ENCODE measurements at regions not wholly inside any gene's neighbourhood (a gene's known extent, or its start where the extent isn't known, plus 50 kb on each side); places are given as distances from the start of the nearest gene placed in this dataset.

DNA sequence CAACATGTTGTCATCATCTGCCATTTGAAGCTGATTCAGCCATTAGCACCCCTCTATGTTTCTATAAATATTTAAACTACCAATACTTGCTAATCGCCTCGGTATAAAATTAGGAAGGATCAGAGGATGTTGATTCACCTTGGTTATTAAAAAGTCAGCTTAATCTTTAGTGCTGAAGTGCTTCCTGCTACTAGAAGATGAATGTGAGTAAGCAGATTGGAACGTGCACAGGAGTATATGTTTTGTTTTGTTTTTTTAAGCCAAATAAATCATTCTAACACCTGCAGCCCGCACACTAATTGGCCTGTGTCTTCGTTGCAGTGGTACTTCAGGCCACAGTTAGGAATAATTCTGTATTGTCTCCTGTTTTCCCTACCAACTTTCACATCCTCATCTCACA lies 485.7 kb downstream of the AJAP1 start:
- TF ChIP-seq, protein P1, sequence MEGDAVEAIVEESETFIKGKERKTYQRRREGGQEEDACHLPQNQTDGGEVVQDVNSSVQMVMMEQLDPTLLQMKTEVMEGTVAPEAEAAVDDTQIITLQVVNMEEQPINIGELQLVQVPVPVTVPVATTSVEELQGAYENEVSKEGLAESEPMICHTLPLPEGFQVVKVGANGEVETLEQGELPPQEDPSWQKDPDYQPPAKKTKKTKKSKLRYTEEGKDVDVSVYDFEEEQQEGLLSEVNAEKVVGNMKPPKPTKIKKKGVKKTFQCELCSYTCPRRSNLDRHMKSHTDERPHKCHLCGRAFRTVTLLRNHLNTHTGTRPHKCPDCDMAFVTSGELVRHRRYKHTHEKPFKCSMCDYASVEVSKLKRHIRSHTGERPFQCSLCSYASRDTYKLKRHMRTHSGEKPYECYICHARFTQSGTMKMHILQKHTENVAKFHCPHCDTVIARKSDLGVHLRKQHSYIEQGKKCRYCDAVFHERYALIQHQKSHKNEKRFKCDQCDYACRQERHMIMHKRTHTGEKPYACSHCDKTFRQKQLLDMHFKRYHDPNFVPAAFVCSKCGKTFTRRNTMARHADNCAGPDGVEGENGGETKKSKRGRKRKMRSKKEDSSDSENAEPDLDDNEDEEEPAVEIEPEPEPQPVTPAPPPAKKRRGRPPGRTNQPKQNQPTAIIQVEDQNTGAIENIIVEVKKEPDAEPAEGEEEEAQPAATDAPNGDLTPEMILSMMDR (IDR thresholded peaks at IDR 0.05) = no peak
- TF ChIP-seq POLR2A (IDR thresholded peaks at IDR 0.05) = no peak

All from right lobe of liver (tissue), 4 donors.